NT2/D1 (cell line): ENCODE measurements at regions not wholly inside any gene's neighbourhood (a gene's known extent, or its start where the extent isn't known, plus 50 kb on each side); places are given as distances from the start of the nearest gene placed in this dataset.

Experiments
- DNase-seq: peaks from one replicate; pipeline ENCODE4 v3.0.0-alpha.2; 2011; ENCODE audit warnings: low read depth, low spot score
- H3K27me3 ChIP-seq: 2 replicates; pipeline ENCODE4 v1.6.0; 2011; ENCODE audit warnings: mild to moderate bottlenecking; ENCODE audit not compliant: insufficient read length, insufficient read depth
- H3K36me3 ChIP-seq: 2 replicates; pipeline ENCODE4 v1.6.1; 2011; ENCODE audit warnings: mild to moderate bottlenecking, low read length, mixed read lengths; ENCODE audit not compliant: insufficient read depth, insufficient read length
- H3K4me1 ChIP-seq: 2 replicates; pipeline ENCODE4 v1.5.1; 2011; ENCODE audit not compliant: insufficient read depth, insufficient read length
- H3K4me3 ChIP-seq: 2 replicates; pipeline ENCODE4 v1.5.1; 2011; ENCODE audit warnings: low read depth; ENCODE audit not compliant: insufficient read length
- H3K9ac ChIP-seq: 2 replicates; pipeline ENCODE4 v1.6.0; 2011; ENCODE audit warnings: low read depth; ENCODE audit not compliant: insufficient read length
- H3K9me3 ChIP-seq: 2 replicates; pipeline ENCODE4 v1.5.1; 2011; ENCODE audit warnings: mild to moderate bottlenecking, low read length; ENCODE audit not compliant: insufficient read depth
- SUZ12 ChIP-seq: IDR thresholded peaks from 2 replicates; pipeline ENCODE4 v1.6.1; 2011; ENCODE audit not compliant: insufficient read length, insufficient read depth; ENCODE audit errors: extremely low read depth
- YY1 ChIP-seq: IDR thresholded peaks from 2 replicates; pipeline ENCODE4 v1.6.1; 2011; ENCODE audit not compliant: insufficient read length, insufficient read depth
- ZNF274 ChIP-seq: IDR thresholded peaks from 2 replicates; pipeline ENCODE4 v1.6.1; 2011; ENCODE audit warnings: mild to moderate bottlenecking, low read depth, low read length

DNA sequence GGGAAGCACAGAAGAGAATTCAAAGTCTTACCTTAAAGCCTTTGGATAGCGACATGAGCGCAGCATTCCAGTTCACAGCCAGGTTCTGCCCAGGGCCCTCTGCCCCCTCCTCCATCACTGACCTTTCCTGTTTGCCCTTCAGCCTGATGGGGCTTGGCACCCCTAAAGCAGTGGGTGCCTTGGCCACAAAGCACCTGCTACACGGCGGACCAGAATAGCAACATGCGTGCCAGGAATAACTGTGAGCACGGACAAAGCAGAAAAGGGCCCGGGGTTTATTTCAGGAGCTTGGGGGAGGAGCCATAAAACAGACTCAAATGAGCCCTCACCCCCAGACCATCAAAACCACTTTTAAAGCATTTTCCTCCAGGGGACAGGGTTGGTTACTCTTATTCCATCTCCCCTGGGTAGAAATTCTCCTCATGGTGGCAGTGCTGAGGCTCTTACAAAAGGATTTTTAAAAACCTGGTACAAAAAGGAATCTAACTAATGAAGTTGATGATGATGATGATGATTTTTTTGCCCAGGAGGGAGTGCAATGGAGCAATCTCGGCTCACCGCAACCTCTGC lies 135.4 kb downstream of the KLF13 start:
- Histone ChIP-seq H3K9me3 (no peaks in the 10 kb centered on the region), H3K27me3 (no peaks in the 10 kb centered on the region), H3K4me3 (no peak overlapping the region), H3K4me1 (no peaks in the 10 kb centered on the region), H3K9ac (no peak overlapping the region), H3K36me3 (no peaks in the 10 kb centered on the region)
- no peak for TF ChIP-seq ZNF274
- TF ChIP-seq YY1: no peak
- TF ChIP-seq SUZ12: no peak
- no peak for DNase-seq

DNA sequence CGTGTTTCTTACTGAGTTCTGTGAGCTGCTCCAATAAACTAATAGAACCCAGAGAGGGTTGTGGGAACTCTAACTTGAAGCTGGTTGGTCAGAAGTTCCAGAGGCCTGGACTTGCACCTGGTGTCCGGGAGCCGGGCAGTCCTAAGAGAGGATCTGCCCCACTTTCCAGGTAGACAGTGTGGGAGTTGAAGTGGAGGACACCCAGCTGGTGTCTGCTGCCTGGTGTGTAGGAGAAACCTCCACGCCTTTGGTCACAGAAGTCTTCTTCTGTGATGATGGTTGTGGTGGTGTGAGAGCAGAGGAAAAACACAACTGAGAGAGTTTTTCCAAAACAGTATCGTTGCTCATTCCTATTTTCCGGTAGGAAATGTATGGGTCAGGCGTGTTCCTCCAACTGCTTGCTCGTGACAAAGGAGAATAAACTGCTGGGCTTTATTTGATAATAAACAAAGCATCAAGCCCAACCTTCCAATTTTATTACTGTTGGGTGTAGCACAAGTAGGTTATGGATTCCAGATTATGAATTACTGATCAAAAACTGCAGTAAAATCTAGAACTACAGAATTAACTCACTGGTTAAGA lies 137.0 kb downstream of the KLF13 start:
- TF ChIP-seq ZNF274: no peak
- no peak for TF ChIP-seq SUZ12
- TF ChIP-seq YY1: no peak
- H3K4me3 ChIP-seq: no peak overlapping the region

DNA sequence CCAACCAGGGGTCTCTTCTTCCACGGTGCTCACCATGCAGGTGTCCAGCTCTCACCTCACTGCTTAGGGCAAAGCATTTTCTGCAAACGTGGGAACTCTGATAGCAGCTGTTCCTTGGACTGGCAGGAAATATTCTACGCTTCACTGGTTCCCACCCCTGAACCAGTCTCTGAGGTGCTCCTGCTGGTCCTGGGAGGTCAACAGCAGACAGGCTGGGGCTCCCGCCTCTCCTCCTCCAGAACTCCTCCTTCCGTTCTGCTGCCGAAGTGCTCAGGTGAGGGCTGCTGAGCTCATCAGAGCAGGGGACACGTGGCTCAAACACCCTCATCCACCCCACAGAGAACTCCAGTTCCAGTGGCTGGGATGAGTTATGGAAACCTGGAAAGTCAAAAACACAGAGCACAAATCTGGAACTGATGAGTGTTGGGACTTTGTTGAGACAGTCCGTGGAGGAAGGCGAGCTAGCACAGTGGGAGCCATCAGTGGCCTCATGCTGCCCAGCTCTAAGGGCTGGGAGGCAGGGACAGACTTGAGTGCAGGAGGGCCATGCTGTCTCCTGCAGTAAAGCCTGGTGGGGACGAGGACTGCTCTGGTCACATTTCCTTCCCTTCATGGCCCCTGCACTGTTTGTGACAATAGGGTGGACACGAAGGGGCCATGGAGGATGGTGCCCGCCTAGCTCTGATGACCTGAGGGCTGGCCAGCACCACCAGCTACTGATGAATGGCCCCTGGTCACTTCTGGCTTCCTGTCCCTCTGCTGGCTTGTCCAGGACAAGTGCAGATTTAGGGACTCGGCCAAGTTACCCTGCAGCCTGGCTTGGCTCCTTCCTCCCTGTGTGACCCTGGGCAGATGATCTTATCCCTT lies 137.8 kb downstream of the KLF13 start:
- H3K27me3 ChIP-seq: no peaks in the 10 kb centered on the region
- H3K9me3 ChIP-seq: no peaks in the 10 kb centered on the region
- TF ChIP-seq SUZ12 (no peak), YY1 (no peak), ZNF274 (no peak)
- no peak for DNase-seq
- H3K36me3 ChIP-seq: no peaks in the 10 kb centered on the region
- H3K4me1 ChIP-seq: no peaks in the 10 kb centered on the region
- no peak overlapping the region for H3K9ac ChIP-seq
- no peak overlapping the region for H3K4me3 ChIP-seq

More for the DNA sequence above, 137.0 kb downstream of the KLF13 start:
- H3K9ac ChIP-seq: no peak overlapping the region
- H3K4me1 ChIP-seq: no peaks in the 10 kb centered on the region
- DNase-seq: no peak
- H3K9me3 ChIP-seq: no peaks in the 10 kb centered on the region
- no peaks in the 10 kb centered on the region for H3K27me3 ChIP-seq
- no peaks in the 10 kb centered on the region for H3K36me3 ChIP-seq

DNA sequence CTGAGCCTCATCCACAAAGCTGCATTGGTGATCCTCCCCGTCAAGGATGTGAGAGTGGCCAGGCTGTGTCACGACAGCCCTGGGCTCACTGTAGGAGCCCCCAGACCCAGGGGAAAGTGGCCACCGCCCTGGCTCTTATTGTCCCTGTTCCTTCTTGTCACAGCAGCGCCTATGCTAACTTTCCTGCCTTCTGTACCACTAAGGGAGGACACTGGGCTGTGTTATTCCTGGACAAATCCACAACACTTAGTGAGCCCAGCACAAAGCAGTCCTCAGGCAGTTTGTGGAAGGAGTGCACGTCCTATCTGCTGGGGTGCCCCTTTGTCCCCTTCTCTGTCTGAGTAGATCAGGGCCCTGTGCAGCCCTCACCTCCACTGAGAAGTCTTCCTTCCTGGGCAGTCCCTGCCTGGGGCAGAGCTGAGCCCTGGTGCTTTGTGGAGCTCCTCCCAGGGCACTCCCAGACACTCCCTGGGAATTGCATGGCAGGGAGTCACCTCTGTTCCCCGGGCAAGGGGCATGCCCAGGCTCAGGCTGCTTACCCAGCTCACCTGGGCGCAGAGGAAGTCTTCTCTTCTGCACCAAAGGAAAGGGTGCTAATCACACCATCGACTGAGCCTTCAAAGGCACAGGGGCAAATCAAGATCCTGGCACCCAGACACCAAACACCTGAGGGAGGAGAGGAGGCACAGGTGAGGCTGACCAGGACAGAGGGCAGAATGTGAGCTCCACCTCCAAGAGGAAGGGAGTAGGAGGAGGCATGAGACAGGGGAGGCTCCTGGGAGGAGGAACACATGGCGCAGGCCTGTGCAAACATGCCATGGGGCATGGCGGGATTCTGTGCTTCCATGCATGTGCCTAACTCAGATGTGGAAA lies 138.7 kb downstream of the KLF13 start:
- DNase-seq: no peak
- no peaks in the 10 kb centered on the region for H3K4me1 ChIP-seq
- H3K9me3 ChIP-seq: no peaks in the 10 kb centered on the region
- no peaks in the 10 kb centered on the region for H3K27me3 ChIP-seq
- H3K36me3 ChIP-seq: no peaks in the 10 kb centered on the region
- no peak overlapping the region for H3K9ac ChIP-seq
- H3K4me3 ChIP-seq: no peak overlapping the region
- TF ChIP-seq SUZ12 (no peak), ZNF274 (no peak)

DNA sequence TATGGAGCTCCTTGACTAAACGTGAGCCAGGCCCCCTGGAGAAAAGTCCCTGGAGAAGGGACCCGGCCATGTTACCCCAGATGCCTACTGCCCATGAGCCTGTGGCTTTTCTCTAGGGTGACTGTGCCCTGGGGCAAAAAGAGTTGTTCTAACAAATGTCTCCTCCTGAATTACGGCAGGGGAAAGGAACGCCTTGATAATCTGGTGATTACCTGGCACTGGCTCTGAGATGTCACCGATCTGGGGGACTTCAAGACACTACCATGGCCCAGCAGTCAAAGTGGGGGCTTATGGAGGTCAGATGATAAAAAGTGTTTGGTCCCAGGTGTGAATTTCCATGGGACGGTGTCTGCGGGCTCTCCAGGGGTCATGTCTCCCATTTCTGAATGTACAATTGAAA lies 140.7 kb downstream of the KLF13 start:
- no peak overlapping the region for H3K9ac ChIP-seq
- no peaks in the 10 kb centered on the region for H3K27me3 ChIP-seq
- H3K4me3 ChIP-seq: no peak overlapping the region
- no peaks in the 10 kb centered on the region for H3K4me1 ChIP-seq
- no peaks in the 10 kb centered on the region for H3K36me3 ChIP-seq
- no peak for TF ChIP-seq SUZ12
- no peak for TF ChIP-seq YY1
- no peak for TF ChIP-seq ZNF274
- H3K9me3 ChIP-seq: no peaks in the 10 kb centered on the region
- no peak for DNase-seq

DNA sequence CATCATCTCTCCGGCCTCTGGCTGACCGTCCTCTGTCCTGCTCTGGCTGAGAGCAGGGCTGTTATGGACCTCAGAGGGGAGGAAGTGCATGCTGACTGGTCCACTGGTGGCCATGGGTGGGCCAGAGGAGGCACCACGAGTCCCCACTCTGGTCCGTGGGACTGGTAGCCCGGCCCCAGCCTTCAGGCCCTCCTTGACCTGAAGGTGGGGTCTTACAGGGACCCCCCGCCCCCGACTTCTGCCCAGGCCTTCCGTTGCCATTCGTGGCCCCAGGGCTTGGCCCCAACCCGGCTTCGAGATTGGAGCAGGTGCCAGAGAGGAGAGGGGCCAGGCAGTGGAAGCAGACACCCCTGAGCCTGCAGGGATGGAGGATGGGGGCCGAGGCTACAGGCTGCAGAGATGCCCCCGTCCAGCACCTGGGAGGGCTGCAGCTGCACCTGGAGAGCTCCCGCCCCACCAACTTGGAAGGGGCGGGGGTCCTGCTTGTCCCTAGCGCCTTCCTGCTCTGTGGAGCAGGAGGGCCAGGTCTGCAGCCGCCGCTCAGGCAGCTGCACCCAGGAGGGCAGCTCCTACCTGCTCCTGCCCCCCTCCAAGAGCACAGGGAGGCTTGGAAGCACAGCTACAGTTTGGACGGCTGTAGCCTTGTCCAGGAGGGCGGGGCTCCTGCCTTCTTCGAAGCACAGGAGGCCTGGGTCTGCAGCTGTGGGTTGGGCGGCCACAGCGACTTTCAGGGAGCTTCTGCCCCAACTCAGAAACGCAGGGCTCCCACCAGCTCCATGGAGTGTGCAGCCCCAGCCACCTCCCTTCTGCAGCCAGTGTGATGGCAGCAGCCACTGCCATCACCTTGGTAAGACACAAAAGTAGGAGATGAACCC lies 142.5 kb downstream of the KLF13 start:
- no peaks in the 10 kb centered on the region for H3K36me3 ChIP-seq
- no peak overlapping the region for H3K9ac ChIP-seq
- no peaks in the 10 kb centered on the region for H3K9me3 ChIP-seq
- no peaks in the 10 kb centered on the region for H3K27me3 ChIP-seq
- no peak for DNase-seq
- no peaks in the 10 kb centered on the region for H3K4me1 ChIP-seq
- H3K4me3 ChIP-seq: no peak overlapping the region
- TF ChIP-seq ZNF274 (no peak), YY1 (no peak), SUZ12 (no peak)
